GM21390 (cell line): ENCODE measurements at regions not wholly inside any gene's neighbourhood (a gene's known extent, or its start where the extent isn't known, plus 50 kb on each side); places are given as distances from the start of the nearest gene placed in this dataset.

Experiments used
- ATAC-seq: cut with Tn5 transposase; IDR thresholded peaks from one replicate; pipeline ENCODE4 v1.9.1; 2021; ENCODE audit not compliant: unreplicated experiment

DNA sequence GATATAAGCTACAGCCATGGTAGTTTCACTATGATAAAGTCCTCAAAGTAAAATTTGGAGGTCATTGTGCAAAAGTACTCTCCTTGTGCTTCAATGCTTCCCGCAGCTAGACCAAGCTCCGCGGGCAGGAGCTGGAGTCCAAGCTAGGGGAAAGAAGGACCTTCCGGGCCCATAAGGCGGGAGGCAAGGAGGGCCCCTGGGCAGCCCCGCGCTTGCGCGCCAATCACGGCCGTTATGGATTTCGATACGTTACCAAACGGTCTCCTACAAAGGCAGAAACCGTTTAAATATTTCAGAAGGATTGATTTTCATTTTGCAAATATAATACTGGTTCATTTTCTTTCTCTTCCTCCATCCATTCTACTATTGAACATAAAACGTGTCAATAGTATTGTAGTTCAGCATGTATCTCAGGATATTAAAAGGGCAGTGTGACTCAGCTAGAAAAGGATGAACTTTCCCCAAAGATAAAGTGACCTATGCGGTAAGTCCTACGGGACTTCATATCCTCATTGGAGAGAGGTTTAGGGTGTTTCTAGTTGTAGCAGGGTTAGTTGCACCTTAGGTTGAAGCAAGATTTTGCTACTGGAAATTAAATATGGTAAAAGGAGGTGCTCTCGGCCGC lies 128.0 kb downstream of the KIF20B start:
- no peak for ATAC-seq

- no peak for ATAC-seq
Observed at GRCh38 chr10:89829887-89830269, 128.5 kb downstream of the KIF20B start.

DNA sequence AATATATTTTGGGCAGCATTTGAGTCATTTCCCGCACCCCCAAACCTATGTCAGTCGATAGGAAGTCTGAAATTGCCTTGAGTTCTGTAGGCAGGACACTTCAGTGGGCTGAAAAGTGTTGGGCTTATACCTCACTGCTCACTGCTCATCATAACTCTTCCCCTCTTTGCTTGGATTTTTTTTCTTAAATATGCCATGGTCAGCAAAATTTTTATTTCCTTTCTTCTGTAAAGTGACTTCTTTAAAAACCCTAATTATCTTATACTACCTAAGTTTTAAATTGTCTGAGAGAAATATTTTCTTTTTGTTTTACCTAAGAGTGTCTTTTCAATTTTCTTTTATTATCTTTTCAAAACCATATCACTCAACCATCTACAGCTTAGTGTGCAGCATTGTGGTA lies 129.2 kb downstream of the KIF20B start:
- no peak for ATAC-seq

DNA sequence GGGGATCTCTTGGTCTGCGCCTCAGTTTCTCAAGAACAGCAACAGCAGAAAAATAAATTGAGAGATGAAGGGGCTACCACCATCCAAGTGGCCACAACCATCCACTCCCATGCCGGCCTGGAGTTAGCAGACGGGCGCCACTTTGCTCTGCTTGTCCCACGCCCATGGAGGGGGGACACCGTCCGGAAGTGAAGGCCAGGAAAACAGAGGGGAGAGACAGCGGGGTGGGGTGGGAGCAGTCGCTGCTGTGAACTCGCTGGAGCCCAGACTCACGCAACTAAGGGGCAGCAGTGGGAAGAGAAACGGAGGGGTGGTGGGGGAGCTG lies 135.4 kb downstream of the KIF20B start:
- ATAC-seq, result no peak

GRCh38 chr10:89837165-89838043 lies 136.0 kb downstream of the KIF20B start:
- ATAC-seq, result peak; percentile 52

GRCh38 chr10:89838044-89838615 lies 136.7 kb downstream of the KIF20B start:
- ATAC-seq, result no peak

- ATAC-seq, result no peak
Observed at GRCh38 chr10:89845541-89846280, 144.3 kb downstream of the KIF20B start.

GRCh38 chr10:89846281-89846630 lies 144.9 kb downstream of the KIF20B start:
- ATAC-seq, result no peak

GRCh38 chr10:89846786-89847185 lies 145.4 kb downstream of the KIF20B start:
- ATAC-seq, result no peak

DNA sequence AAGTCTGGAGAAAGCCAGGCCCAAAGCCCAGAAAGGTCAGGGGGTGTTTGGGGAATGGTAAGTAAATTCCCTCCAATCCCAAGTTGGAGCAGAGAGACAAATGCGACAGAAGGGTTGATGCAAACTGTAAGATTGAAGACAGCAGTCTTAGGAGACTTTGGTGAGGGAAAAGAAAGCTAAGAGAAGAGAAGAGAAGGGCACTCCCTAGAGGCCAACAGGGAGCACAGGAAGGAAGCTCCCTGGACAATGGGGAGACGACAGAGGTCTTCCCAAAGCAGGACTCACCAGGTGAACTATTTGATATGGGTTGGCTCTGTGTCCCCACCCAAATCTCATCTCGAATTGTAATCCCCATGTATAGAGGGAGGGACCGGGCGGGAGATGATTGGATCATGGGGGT lies 151.5 kb downstream of the KIF20B start:
- ATAC-seq, result no peak

GRCh38 chr10:89853781-89854191 lies 152.4 kb downstream of the KIF20B start:
- ATAC-seq, result no peak

DNA sequence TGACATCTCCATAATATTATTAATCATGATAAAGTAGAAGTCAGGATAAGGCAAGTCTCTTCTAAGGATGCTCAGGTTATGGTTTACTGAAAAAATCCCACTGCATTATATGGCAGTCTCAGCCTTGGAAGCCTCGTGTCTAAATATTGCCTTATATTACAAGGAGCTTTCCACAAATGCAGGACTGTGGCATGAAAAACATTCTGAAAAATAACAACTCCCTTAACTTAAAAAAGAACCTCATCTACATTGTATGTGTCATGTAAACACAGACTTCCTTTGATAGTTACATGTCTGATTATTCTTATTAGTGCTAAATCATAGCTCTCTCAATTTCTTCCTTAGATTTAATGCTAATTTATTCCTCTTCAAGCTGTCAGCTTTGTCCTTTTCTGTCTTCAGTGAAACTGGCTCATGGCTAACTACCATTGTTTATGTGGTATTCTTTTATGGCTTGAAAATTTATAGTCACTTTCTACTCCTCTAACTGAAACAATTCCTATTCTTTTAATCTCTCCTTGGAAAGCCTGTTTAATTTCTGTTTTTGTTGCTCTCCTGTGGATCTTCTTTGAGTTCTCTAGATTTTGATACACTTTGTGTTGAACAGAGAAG lies 156.1 kb downstream of the KIF20B start:
- ATAC-seq, result no peak

DNA sequence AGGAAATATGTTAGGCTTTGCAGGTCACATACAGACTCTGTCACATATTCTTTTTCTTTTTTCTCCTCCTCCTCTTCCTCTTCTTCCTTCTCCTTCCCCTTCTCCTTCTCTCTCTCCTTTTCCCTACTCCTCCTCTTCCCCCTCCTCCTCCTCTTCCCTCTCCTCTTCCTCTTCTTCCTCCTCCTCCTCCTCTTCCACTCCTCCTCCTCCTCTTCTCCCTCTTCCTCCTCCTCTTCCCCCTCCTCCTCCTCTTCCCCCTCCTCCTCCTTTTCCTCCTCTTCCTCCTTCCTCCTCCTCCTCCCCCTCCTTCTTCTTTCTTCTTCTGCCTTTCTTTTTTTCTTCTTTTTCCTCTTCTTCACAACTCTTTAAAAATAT lies 159.8 kb downstream of the KIF20B start:
- ATAC-seq, result no peak

DNA sequence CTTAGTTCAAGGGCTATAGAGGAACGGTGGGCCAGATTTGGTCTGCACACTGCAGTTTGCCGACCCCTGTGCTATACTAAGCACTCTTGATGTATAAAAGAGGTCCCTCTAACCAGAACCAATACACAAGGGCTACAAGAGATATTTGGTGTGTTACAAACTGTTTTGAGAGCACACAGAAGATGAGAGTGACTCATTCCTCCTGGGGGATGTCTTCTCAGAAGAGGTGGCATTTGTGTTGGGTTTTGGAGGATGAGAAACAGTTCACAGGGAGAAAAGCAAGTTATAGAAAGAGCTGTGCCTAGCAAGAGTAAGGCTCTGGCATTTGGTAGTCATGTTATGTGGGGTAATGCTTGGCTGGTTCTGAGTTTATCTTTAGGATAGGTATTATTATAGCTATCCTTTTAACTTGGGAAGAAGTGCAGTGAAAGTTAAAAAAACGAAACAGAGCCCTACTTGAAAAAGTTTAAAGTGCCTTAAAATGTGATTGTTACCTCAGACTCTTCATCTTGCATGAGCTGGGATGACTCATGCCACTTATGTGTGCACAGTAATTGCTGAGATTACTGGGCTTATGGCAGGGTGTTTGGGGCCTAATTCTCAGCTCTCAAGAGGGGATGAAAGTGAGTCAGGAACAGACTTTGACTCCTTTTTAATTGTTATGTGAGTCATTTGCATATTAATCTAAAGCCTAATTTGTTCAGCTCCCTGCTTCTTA lies 160.4 kb downstream of the KIF20B start:
- peak; percentile 54 for ATAC-seq

- ATAC-seq, result no peak
Observed at GRCh38 chr10:89867964-89868363, 166.6 kb downstream of the KIF20B start.

DNA sequence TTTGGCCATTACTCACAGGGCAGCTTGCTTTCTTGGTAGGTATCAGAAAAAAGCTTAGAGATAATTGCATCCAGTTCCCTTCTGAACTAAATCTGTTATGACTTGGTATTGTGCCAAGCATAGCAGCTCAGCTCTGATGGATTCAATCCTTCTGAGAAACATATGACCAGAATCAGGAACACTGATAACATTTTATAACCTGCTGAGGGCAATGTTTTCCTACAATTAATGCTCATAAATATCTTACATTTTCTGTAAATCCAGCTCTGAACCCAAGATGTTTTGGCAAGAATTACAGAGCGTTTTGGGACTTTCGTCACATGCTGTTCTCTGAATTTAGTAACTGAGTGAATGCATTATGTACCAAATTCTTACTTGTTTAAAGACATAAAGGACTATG lies 167.8 kb downstream of the KIF20B start:
- ATAC-seq, result no peak

DNA sequence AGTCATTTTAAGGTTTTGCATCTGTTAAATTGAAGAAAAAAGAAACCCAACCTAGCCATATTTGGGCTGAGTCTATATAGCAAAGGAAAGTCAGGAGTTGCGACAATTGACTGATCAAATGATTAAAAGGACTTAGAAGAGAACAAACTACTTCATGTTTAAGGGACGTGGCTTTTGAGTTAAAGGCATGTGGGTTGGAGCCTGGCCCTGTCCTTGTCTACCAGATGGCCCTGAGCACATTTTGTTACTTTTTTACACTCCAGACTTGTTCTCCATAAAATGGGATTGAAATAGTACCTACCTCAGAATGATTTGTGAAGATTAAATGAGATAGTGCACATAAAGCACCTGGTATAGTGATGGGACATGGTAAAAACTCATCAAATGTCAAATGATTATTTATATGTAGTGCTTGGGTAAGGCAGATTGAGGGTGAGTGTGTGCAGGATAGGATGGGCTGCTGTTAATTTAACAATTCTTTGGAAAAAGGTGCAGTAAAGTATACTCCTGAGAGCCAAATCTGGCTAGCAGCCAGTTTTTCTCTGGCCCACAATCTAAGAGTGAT lies 168.3 kb downstream of the KIF20B start:
- ATAC-seq, result no peak

GRCh38 chr10:89870936-89871335 lies 169.5 kb downstream of the KIF20B start:
- no peak for ATAC-seq

DNA sequence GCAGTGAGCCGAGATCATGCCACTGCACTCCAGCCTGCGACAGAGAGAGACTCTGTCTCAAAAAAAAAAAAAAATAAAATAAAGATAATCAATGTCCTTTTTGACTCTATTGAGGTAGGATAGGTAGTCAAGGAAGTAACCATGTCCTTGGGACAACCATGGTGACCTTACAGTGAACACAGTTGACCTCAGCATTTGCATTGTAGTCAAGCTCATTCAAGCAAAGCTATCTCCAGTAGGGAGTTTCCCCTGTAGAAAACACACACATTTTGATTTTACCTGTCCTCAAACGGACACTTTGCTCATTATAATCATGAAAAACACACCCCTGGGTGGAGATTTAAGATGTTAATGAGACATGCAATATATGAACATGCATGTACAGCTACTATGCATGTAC lies 171.7 kb downstream of the KIF20B start:
- peak; percentile 64 for ATAC-seq

- ATAC-seq, result no peak
Observed at GRCh38 chr10:89875557-89875956, 174.2 kb downstream of the KIF20B start.
